ENCODE measurements at regions not wholly inside any gene's neighbourhood (a gene's known extent, or its start where the extent isn't known, plus 50 kb on each side); places are given as distances from the start of the nearest gene placed in this dataset.
"Not testable (repeated sequence)": the region's sequence is repeated elsewhere in the genome, so short reads cannot be mapped to it uniquely, and the experiment has no call there.

DNA sequence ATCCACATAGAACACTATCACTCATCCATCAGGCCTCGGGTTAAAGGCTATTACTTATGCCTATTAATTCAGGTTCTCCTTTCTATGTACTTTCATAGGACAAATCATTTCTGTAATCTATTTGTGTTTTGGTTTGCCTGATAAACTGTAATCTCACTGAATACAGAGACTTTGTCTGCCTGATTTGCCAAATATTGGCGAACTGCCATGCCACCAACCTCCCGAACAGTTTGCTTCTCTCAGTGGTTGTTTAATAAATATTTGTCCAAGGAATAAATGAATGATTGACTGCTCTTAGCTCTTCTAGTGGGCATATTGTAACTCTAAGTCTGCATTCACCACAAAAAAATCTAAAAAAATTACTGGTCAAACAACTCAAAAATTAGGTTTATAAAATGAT is 170.1 kb upstream of the ZFP64 start:
- no peak for DNase-seq

- no peak for DNase-seq
These were observed 158.2 kb upstream of the ZFP64 start for GRCh38 chr20:52349806-52350205.

GRCh38 chr20:52348434-52348833 is 156.9 kb upstream of the ZFP64 start:
- no peak for DNase-seq

DNA sequence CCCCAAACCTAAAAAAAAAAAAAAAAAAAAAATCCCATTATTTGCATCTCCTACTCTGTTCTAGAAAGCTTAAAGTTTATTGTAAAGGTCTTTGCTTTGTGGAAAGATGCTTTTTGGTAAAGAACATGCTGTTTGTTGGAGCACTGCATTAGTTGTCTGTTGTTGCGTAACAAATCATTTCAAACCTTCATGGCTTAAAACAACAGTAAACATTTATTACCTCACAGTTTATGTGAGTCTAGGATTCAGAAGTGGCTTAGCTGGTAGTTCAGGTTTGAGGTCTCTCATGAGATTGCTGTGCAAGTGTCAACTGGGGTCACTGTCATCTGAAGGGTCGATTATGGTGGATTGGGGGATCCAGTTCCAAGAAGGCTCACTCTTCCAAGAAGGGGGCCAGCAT is 155.2 kb upstream of the ZFP64 start:
- no peak for DNase-seq

DNA sequence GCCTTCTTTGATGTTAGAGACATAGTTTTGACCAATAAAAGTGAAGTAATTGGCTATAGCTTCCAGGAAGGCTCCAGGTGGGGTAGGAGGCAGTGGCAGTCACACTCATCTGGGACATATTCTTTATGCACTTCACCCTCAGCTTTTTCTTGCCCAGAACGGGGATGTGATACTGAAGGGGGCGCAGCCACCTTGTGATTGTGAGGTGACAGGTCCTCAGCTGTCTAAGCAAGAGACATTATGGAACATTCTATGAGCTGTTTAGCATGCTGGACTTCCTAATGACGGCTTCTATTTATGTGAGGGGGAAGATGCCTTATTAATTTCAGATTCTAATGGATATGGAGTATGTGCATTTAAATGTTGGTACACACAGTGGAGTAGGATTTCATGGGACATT is 151.3 kb upstream of the ZFP64 start:
- DNase-seq = no peak

DNA sequence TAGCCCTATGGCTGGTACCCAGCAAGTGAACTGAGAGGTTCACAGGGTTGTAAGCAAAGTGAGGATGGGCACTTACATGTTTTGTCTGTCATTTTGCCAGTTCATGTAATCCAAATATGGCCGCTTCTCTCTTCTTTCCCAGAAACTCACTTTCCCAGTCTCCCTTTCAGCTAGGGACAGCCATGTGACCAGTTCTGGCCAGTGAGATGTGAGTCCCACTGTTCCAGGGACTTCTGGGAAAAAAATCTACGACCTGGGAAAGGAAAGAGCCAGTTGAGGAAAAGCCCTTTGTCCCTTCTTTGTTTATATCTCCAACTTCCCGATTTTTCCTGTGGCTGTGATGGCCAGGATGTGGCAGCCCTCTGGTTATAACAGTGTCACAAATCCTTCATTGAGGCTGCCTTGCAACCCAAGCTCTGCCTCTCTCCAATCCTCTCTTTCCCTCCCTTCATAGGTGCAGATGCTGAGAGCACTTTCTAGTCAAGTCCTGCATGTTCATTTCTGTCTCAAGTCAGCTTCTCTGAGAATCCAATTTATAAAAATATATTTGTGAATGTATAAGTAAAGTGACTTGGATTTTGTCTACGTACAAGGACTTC is 148.6 kb upstream of the ZFP64 start:
- DNase-seq = no peak

DNA sequence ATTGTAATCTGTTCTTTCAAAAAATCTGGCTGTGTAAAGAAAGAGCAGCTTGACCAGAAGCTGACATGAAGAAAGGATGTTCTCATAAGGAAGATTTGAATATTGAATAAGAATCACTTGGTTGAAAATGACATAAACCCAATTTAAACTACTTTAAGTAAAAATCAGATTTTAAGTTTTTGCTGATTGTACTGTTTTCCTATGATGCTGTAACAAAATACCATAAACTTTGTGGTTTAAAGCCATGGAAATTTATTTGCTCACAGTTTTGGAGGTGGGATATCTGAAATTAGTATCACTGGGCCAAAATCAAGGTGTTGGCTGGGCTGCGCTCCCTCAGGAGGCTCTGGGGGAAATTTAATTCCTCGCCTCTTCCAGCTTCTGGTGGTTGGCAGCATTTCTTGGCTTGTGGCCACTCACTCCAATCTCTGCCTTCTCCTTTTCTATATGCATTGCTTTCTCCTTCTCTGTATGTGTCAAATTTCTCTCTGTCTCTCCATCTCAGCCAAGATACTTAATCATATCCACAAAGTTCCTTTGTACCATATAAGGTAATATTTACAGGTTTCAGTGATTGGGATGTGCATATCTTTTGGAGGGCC is 141.2 kb upstream of the ZFP64 start:
- DNase-seq = no peak

- no peak for DNase-seq
These were observed 140.7 kb upstream of the ZFP64 start for GRCh38 chr20:52332230-52332629.

- no peak for DNase-seq
These were observed 140.1 kb upstream of the ZFP64 start for GRCh38 chr20:52331655-52332054.

GRCh38 chr20:52321396-52321795 is 129.8 kb upstream of the ZFP64 start:
- DNase-seq = no peak

- no peak for DNase-seq
These were observed 127.1 kb upstream of the ZFP64 start for GRCh38 chr20:52318651-52319050.

DNA sequence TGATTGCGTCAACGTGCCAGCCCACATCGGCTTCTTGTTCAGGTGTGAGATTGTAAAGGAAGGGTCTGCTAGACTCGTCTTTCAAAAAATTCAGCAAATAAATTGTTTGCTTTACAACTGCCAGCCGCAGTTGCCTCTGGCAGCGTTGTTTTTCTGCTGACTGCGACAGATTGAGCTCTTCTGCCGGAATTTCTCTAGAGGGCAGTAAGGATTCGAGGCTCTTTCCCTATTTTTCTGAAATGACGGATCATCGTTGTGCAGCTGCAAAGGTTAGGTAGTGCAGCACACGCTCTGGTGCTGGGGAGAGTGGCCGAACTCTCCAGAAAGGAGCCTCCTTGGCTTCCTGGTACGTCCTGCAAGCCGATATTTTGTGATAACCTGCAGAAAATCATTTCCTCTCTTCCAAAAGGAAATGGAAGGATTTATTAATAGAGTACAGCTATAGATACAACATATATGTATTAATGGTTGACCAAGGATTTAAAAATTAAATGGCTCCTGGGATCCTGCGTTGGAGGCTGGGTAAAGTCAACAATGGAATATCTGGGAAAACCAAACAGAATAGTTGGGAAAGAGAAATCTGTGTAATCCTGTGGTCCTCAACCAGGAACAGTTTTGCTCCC is 121.9 kb upstream of the ZFP64 start:
- DNase-seq = peak; percentile 48

GRCh38 chr20:52312132-52312729 is 120.7 kb upstream of the ZFP64 start:
- peak; percentile 66 for DNase-seq

DNA sequence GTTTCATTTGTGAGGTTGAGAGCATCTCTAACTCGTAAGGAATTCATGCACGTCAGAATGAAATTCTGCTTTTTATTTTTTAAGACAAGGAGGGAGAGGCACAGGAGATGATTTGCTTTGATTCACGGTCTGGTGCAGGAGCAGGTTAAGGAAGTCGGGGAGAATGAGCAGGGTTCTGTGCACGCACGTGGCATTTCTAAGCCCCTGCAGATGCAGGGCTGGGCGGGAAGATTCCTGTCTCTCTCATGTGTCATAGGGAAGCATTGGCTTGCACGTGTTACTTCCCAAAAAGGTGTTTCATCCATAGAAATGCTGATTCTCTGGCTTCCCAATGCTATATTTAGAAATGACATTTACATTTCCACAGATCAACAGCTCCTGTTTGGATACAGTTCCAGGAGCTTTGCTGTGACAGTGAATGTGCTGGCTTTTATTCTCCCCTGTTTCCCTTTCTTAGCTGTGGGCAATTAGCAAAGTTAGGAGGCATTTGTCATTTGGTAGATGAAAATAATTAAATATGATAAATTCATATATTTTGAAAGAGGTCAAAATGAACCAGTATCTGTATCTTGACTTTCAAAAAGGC is 119.7 kb upstream of the ZFP64 start:
- no peak for DNase-seq

GRCh38 chr20:52309181-52309580 is 117.6 kb upstream of the ZFP64 start:
- DNase-seq = no peak

GRCh38 chr20:52306477-52306876 is 114.9 kb upstream of the ZFP64 start:
- no peak for DNase-seq

GRCh38 chr20:52305858-52306257 is 114.3 kb upstream of the ZFP64 start:
- DNase-seq = no peak

- DNase-seq = no peak
These were observed 113.6 kb upstream of the ZFP64 start for GRCh38 chr20:52305024-52305645.

DNA sequence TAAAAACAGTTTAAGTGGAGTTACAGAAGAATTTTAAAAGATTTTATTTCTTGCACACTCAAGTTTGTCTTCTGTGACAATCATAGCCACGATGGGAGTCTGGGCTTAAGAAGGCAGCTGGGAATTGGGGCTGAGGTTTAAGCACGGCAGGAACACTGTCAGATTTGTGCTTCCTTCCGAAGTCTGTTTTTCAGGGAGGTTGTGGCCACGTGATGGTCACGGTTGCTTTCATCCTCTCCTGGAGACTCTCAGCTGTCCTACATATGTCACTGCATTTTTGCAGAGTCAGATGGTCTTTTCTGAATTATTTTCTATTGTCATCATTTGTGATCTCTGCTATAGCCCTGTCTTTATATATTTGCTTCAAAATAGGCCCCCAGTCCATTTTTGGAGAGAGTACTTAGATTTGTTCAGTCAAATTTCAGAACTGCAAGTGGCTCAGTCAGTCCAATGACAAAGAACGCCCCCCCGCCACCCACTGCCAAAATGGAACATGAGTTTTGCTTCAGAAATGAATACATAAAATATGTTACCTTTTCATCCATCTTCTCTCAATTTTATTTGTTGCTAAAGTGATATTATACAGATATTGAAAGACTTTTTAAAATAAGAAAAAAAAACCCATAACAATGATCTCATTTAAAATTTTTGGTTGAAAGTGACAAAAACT is 111.8 kb upstream of the ZFP64 start:
- DNase-seq = no peak

DNA sequence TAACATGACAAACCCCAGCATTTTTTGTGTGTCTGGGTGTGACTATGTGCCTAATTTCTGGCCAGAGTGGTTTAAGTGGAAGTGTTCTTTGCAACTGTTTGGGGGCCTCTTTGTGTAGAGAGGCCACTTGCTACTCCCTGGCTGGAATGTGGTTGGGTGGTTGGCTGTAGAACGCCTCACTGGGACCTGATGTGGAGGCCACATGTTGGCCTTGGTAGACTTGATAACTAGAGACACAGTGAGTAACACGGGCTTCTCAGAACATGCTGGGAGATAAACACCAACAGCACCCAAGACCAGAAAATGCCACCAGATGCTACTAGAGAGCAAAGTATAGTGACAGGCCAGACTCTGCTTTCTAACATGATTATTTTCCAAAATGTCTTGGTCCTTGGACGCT is 111.2 kb upstream of the ZFP64 start:
- no peak for DNase-seq

- DNase-seq = not testable (repeated sequence)
These were observed 110.5 kb upstream of the ZFP64 start for GRCh38 chr20:52302051-52302450.

- DNase-seq = no peak
These were observed 104.0 kb upstream of the ZFP64 start for GRCh38 chr20:52295556-52295955.

- DNase-seq = no peak
These were observed 102.6 kb upstream of the ZFP64 start for GRCh38 chr20:52294106-52294628.
